ENCODE measurements at regions not wholly inside any gene's neighbourhood (a gene's known extent, or its start where the extent isn't known, plus 50 kb on each side); places are given as distances from the start of the nearest gene placed in this dataset.

GRCh38 chr9:26725573-26725972 is 167.0 kb downstream of the CAAP1 start:
- TF ChIP-seq TAF1 (IDR thresholded peaks at IDR 0.05; ENCODE audit: low read depth) (no peak), RAD21 (IDR thresholded peaks at IDR 0.05; ENCODE audit: low read depth) (no peak), USF1 (IDR thresholded peaks at IDR 0.05) (no peak), TCF12 (IDR thresholded peaks at IDR 0.05; ENCODE audit: low read depth) (no peak), EP300 (IDR thresholded peaks at IDR 0.05; ENCODE audit: borderline replicate concordance) (no peak), MAX (IDR thresholded peaks at IDR 0.05) (no peak)

Data from Ishikawa (cell line).